ENCODE measurements at regions not wholly inside any gene's neighbourhood (a gene's known extent, or its start where the extent isn't known, plus 50 kb on each side); places are given as distances from the start of the nearest gene placed in this dataset.
"Not testable (repeated sequence)": the region's sequence is repeated elsewhere in the genome, so short reads cannot be mapped to it uniquely, and the experiment has no call there.

- H3K27ac ChIP-seq (ENCODE audit: low read length) = no peak overlapping the region
- no peaks in the 10 kb centered on the region for H3K27me3 ChIP-seq (ENCODE audit: control insufficient read depth, insufficient read depth, low read length)
- H3K36me3 ChIP-seq (ENCODE audit: control insufficient read depth, insufficient read depth, low read length) = no peaks in the 10 kb centered on the region
- H3K9me3 ChIP-seq (ENCODE audit: control insufficient read depth, insufficient read depth, low read length) = no peaks in the 10 kb centered on the region
- no CpG with 5 or more reads among the region's 1 CpG for WGBS (ENCODE audit: insufficient coverage, insufficient read length)
- no peaks in the 10 kb centered on the region for H3K4me1 ChIP-seq (ENCODE audit: control insufficient read depth, insufficient read depth, low read length)
- no peak for DNase-seq (ENCODE audit: low read depth, low spot score)
- H3K4me3 ChIP-seq (ENCODE audit: low read length) = no peak overlapping the region
Measured at GRCh38 chr18:39259736-39260135, 1694.1 kb upstream of the CELF4 start.

- Histone ChIP-seq H3K27ac (ENCODE audit: low read length) (no peak overlapping the region), H3K9me3 (ENCODE audit: control insufficient read depth, insufficient read depth, low read length) (no peaks in the 10 kb centered on the region), H3K4me1 (ENCODE audit: control insufficient read depth, insufficient read depth, low read length) (no peaks in the 10 kb centered on the region), H3K27me3 (ENCODE audit: control insufficient read depth, insufficient read depth, low read length) (no peaks in the 10 kb centered on the region), H3K4me3 (ENCODE audit: low read length) (no peak overlapping the region), H3K36me3 (ENCODE audit: control insufficient read depth, insufficient read depth, low read length) (no peaks in the 10 kb centered on the region)
- no peak for DNase-seq (ENCODE audit: low read depth, low spot score)
- WGBS (ENCODE audit: insufficient coverage, insufficient read length) = no CpG with 5 or more reads among the region's 1 CpG
Measured at GRCh38 chr18:39244242-39244641, 1678.6 kb upstream of the CELF4 start.

GRCh38 chr18:39241534-39241933 lies 1675.9 kb upstream of the CELF4 start:
- H3K36me3 ChIP-seq (ENCODE audit: control insufficient read depth, insufficient read depth, low read length) = no peaks in the 10 kb centered on the region
- H3K27me3 ChIP-seq (ENCODE audit: control insufficient read depth, insufficient read depth, low read length) = no peaks in the 10 kb centered on the region
- WGBS (ENCODE audit: insufficient coverage, insufficient read length) = no CpG with 5 or more reads among the region's 3 CpGs
- no peak for DNase-seq (ENCODE audit: low read depth, low spot score)
- no peak overlapping the region for H3K4me3 ChIP-seq (ENCODE audit: low read length)
- no peak overlapping the region for H3K27ac ChIP-seq (ENCODE audit: low read length)
- no peaks in the 10 kb centered on the region for H3K9me3 ChIP-seq (ENCODE audit: control insufficient read depth, insufficient read depth, low read length)
- H3K4me1 ChIP-seq (ENCODE audit: control insufficient read depth, insufficient read depth, low read length) = no peaks in the 10 kb centered on the region

- H3K9me3 ChIP-seq (ENCODE audit: control insufficient read depth, insufficient read depth, low read length) = 0 out of 2 replicates have a peak, but pooled peaks cover 1% of the 10 kb centered on the region
- no CpG with 5 or more reads among the region's 5 CpGs for WGBS (ENCODE audit: insufficient coverage, insufficient read length)
- no peak for DNase-seq (ENCODE audit: low read depth, low spot score)
Measured at GRCh38 chr18:39238981-39239660, 1673.5 kb upstream of the CELF4 start.

GRCh38 chr18:39235118-39235719 lies 1669.6 kb upstream of the CELF4 start:
- peaks cover 1% of the 10 kb centered on the region; the same call in 1 of the 2 replicates for H3K9me3 ChIP-seq (ENCODE audit: control insufficient read depth, insufficient read depth, low read length)
- no peak overlapping the region for H3K27ac ChIP-seq (ENCODE audit: low read length)
- no CpG with 5 or more reads among the region's 19 CpGs for WGBS (ENCODE audit: insufficient coverage, insufficient read length)
- H3K27me3 ChIP-seq (ENCODE audit: control insufficient read depth, insufficient read depth, low read length) = no peaks in the 10 kb centered on the region
- peaks cover 5% of the 10 kb centered on the region; the same call in 1 of the 2 replicates for H3K36me3 ChIP-seq (ENCODE audit: control insufficient read depth, insufficient read depth, low read length)
- no peak for DNase-seq (ENCODE audit: low read depth, low spot score)
- no peaks in the 10 kb centered on the region for H3K4me1 ChIP-seq (ENCODE audit: control insufficient read depth, insufficient read depth, low read length)
- H3K4me3 ChIP-seq (ENCODE audit: low read length) = no peak overlapping the region

More at GRCh38 chr18:39238981-39239660, 1673.5 kb upstream of the CELF4 start:
- H3K27ac ChIP-seq (ENCODE audit: low read length) = no peak overlapping the region
- no peaks in the 10 kb centered on the region for H3K27me3 ChIP-seq (ENCODE audit: control insufficient read depth, insufficient read depth, low read length)
- peaks cover 5% of the 10 kb centered on the region; the same call in 1 of the 2 replicates for H3K36me3 ChIP-seq (ENCODE audit: control insufficient read depth, insufficient read depth, low read length)
- H3K4me3 ChIP-seq (ENCODE audit: low read length) = no peak overlapping the region
- no peaks in the 10 kb centered on the region for H3K4me1 ChIP-seq (ENCODE audit: control insufficient read depth, insufficient read depth, low read length)

- DNase-seq (ENCODE audit: low read depth, low spot score) = no peak
- Histone ChIP-seq H3K36me3 (ENCODE audit: control insufficient read depth, insufficient read depth, low read length) (peaks cover 5% of the 10 kb centered on the region; the same call in 1 of the 2 replicates), H3K9me3 (ENCODE audit: control insufficient read depth, insufficient read depth, low read length) (peaks cover 1% of the 10 kb centered on the region; the same call in 1 of the 2 replicates), H3K4me1 (ENCODE audit: control insufficient read depth, insufficient read depth, low read length) (peaks cover 1% of the 10 kb centered on the region; the same call in 1 of the 2 replicates), H3K27ac (ENCODE audit: low read length) (no peak overlapping the region), H3K27me3 (ENCODE audit: control insufficient read depth, insufficient read depth, low read length) (no peaks in the 10 kb centered on the region), H3K4me3 (ENCODE audit: low read length) (no peak overlapping the region)
- no CpG with 5 or more reads among the region's 8 CpGs for WGBS (ENCODE audit: insufficient coverage, insufficient read length)
Measured at GRCh38 chr18:39232937-39233336, 1667.3 kb upstream of the CELF4 start.

- peaks cover 5% of the 10 kb centered on the region; the same call in 1 of the 2 replicates for H3K36me3 ChIP-seq (ENCODE audit: control insufficient read depth, insufficient read depth, low read length)
- H3K9me3 ChIP-seq (ENCODE audit: control insufficient read depth, insufficient read depth, low read length) = peaks cover 1% of the 10 kb centered on the region; the same call in 1 of the 2 replicates
- no peak for DNase-seq (ENCODE audit: low read depth, low spot score)
- H3K27me3 ChIP-seq (ENCODE audit: control insufficient read depth, insufficient read depth, low read length) = no peaks in the 10 kb centered on the region
- no peak overlapping the region for H3K27ac ChIP-seq (ENCODE audit: low read length)
- H3K4me3 ChIP-seq (ENCODE audit: low read length) = no peak overlapping the region
- no CpG with 5 or more reads among the region's 2 CpGs for WGBS (ENCODE audit: insufficient coverage, insufficient read length)
- peaks cover 1% of the 10 kb centered on the region; the same call in 1 of the 2 replicates for H3K4me1 ChIP-seq (ENCODE audit: control insufficient read depth, insufficient read depth, low read length)
Measured at GRCh38 chr18:39232490-39232889, 1666.9 kb upstream of the CELF4 start.

GRCh38 chr18:39230086-39230803 lies 1664.6 kb upstream of the CELF4 start:
- no CpG with 5 or more reads among the region's 5 CpGs for WGBS (ENCODE audit: insufficient coverage, insufficient read length)
- Histone ChIP-seq H3K4me1 (ENCODE audit: control insufficient read depth, insufficient read depth, low read length) (peaks cover 1% of the 10 kb centered on the region; the same call in 1 of the 2 replicates), H3K27me3 (ENCODE audit: control insufficient read depth, insufficient read depth, low read length) (no peaks in the 10 kb centered on the region), H3K27ac (ENCODE audit: low read length) (no peak overlapping the region), H3K9me3 (ENCODE audit: control insufficient read depth, insufficient read depth, low read length) (no peaks in the 10 kb centered on the region; the same call in 1 of the 2 replicates), H3K36me3 (ENCODE audit: control insufficient read depth, insufficient read depth, low read length) (peaks cover 4% of the 10 kb centered on the region; the same call in 1 of the 2 replicates), H3K4me3 (ENCODE audit: low read length) (no peak overlapping the region)
- DNase-seq (ENCODE audit: low read depth, low spot score) = no peak

- not testable (repeated sequence) for H3K4me3 ChIP-seq (ENCODE audit: low read length); H3K4me1 ChIP-seq (ENCODE audit: control insufficient read depth, insufficient read depth, low read length); H3K36me3 ChIP-seq (ENCODE audit: control insufficient read depth, insufficient read depth, low read length); DNase-seq (ENCODE audit: low read depth, low spot score); H3K27me3 ChIP-seq (ENCODE audit: control insufficient read depth, insufficient read depth, low read length); H3K9me3 ChIP-seq (ENCODE audit: control insufficient read depth, insufficient read depth, low read length); H3K27ac ChIP-seq (ENCODE audit: low read length)
- WGBS (ENCODE audit: insufficient coverage, insufficient read length) = no CpG with 5 or more reads among the region's 2 CpGs
Measured at GRCh38 chr18:39227769-39228168, 1662.2 kb upstream of the CELF4 start.

- no peak for DNase-seq (ENCODE audit: low read depth, low spot score)
- H3K4me3 ChIP-seq (ENCODE audit: low read length) = no peak overlapping the region
- H3K4me1 ChIP-seq (ENCODE audit: control insufficient read depth, insufficient read depth, low read length) = peaks cover 1% of the 10 kb centered on the region; the same call in 1 of the 2 replicates
- H3K9me3 ChIP-seq (ENCODE audit: control insufficient read depth, insufficient read depth, low read length) = no peaks in the 10 kb centered on the region
- no peak overlapping the region for H3K27ac ChIP-seq (ENCODE audit: low read length)
- no peaks in the 10 kb centered on the region for H3K27me3 ChIP-seq (ENCODE audit: control insufficient read depth, insufficient read depth, low read length)
- H3K36me3 ChIP-seq (ENCODE audit: control insufficient read depth, insufficient read depth, low read length) = no peaks in the 10 kb centered on the region
- WGBS (ENCODE audit: insufficient coverage, insufficient read length) = no CpG with 5 or more reads among the region's 1 CpG
Measured at GRCh38 chr18:39225373-39225772, 1659.8 kb upstream of the CELF4 start.
